Neural cell (in vitro differentiated cells): ENCODE measurements at regions not wholly inside any gene's neighbourhood (a gene's known extent, or its start where the extent isn't known, plus 50 kb on each side); places are given as distances from the start of the nearest gene placed in this dataset.

Experiments
- H2AFZ ChIP-seq: fragments of 200-600, 300-800 bp; sonication (generic), shearing (Covaris generic); 2 replicates; pipeline ENCODE4 v1.6.0; 2014; ENCODE audit warnings: low read depth, mild to moderate bottlenecking, antibody characterized with exemption, low read length, moderate library complexity
- H3F3A ChIP-seq: fragments of 200-600 bp; shearing (Covaris generic); 2 replicates; pipeline ENCODE4 v1.6.1; 2016; ENCODE audit warnings: mild to moderate bottlenecking, moderate library complexity, mixed read lengths, antibody characterized with exemption, low read length; ENCODE audit not compliant: insufficient read depth, poor library complexity, severe bottlenecking
- H3K27ac ChIP-seq: fragments of 200-600, 300-800 bp; sonication (generic), shearing (Covaris generic); 2 replicates; pipeline ENCODE4 v1.5.1; 2014; ENCODE audit warnings: mild to moderate bottlenecking, low read length, moderate library complexity
- H3K27me3 ChIP-seq: fragments of 300-800, 200-600 bp; sonication (generic), shearing (Covaris generic); 2 replicates; pipeline ENCODE4 v1.6.0; 2014; ENCODE audit warnings: mild to moderate bottlenecking, low read depth, low read length, moderate library complexity; ENCODE audit not compliant: insufficient read depth
- H3K36me3 ChIP-seq: fragments of 300-800, 200-600 bp; sonication (generic), shearing (Covaris generic); 2 replicates; pipeline ENCODE4 v1.5.1; 2014; ENCODE audit warnings: mild to moderate bottlenecking, antibody characterized with exemption, low read length, moderate library complexity; ENCODE audit not compliant: insufficient read depth
- H3K4me2 ChIP-seq: fragments of 300-800, 200-600 bp; sonication (generic), shearing (Covaris generic); 2 replicates; pipeline ENCODE4 v1.6.0; 2014; ENCODE audit warnings: mild to moderate bottlenecking, low read length
- H3K4me3 ChIP-seq: fragments of 300-800, 200-600 bp; sonication (generic), shearing (Covaris generic); 2 replicates; pipeline ENCODE4 v1.5.1; 2014; ENCODE audit warnings: mild to moderate bottlenecking, low read length, moderate library complexity
- H3K79me2 ChIP-seq: fragments of 200-600 bp; shearing (Covaris generic); replicated peaks from 2 replicates; pipeline ENCODE4 v1.6.0; 2014; ENCODE audit warnings: mild to moderate bottlenecking, low read length, moderate library complexity; ENCODE audit not compliant: insufficient read depth
- H3K9ac ChIP-seq: fragments of 300-800, 200-600 bp; sonication (generic), shearing (Covaris generic); 2 replicates; pipeline ENCODE4 v1.6.1; 2016; ENCODE audit warnings: mild to moderate bottlenecking, low read length, mixed read lengths
- H3K9me2 ChIP-seq: fragments of 200-600 bp; shearing (Covaris generic); 2 replicates; pipeline ENCODE4 v1.6.1; 2016; ENCODE audit warnings: mild to moderate bottlenecking, low read length, mixed read lengths; ENCODE audit not compliant: insufficient read depth
- H3K9me3 ChIP-seq: fragments of 200-600, 300-800 bp; sonication (generic), shearing (Covaris generic); 2 replicates; pipeline ENCODE4 v1.6.1; 2016; ENCODE audit warnings: mild to moderate bottlenecking, mixed run types, low read length, moderate library complexity, mixed read lengths
- H4K20me1 ChIP-seq: fragments of 200-600 bp; shearing (Covaris generic); 2 replicates; pipeline ENCODE4 v1.6.1; 2016; ENCODE audit warnings: mild to moderate bottlenecking, mixed run types; ENCODE audit not compliant: insufficient read depth
- CTCF ChIP-seq: fragments of 450-650 bp; IDR thresholded peaks from 2 replicates; pipeline ENCODE4 v1.5.1; 2014; ENCODE audit warnings: antibody characterized with exemption, mild to moderate bottlenecking, moderate library complexity; ENCODE audit not compliant: poor library complexity, severe bottlenecking
- EP300 ChIP-seq: fragments of 450-650 bp; conservative IDR thresholded peaks from 2 replicates; pipeline ENCODE4 v1.6.1; 2014; ENCODE audit warnings: antibody characterized with exemption, mild to moderate bottlenecking, moderate library complexity; ENCODE audit not compliant: poor library complexity, severe bottlenecking
- EZH2 ChIP-seq: fragments of 200-600, 300-800 bp; shearing (Covaris generic), sonication (generic); IDR thresholded peaks from 2 replicates; pipeline ENCODE4 v1.6.1; 2014; ENCODE audit warnings: antibody characterized with exemption, low read length, borderline replicate concordance, mild to moderate bottlenecking; ENCODE audit not compliant: insufficient read depth, poor library complexity, severe bottlenecking
- MXI1 ChIP-seq: fragments of 450-650 bp; conservative IDR thresholded peaks from 2 replicates; pipeline ENCODE4 v1.6.1; 2014; ENCODE audit warnings: antibody characterized with exemption, mild to moderate bottlenecking; ENCODE audit not compliant: poor library complexity, severe bottlenecking
- POLR2AphosphoS5 ChIP-seq: IDR thresholded peaks from 2 replicates; pipeline ENCODE4 v1.6.1; 2012
- RAD21 ChIP-seq: fragments of 450-650 bp; conservative IDR thresholded peaks from 2 replicates; pipeline ENCODE4 v1.6.1; 2014; ENCODE audit warnings: antibody characterized with exemption, mild to moderate bottlenecking, moderate library complexity
- REST ChIP-seq: IDR thresholded peaks from 2 replicates; pipeline ENCODE4 v1.6.1; 2012; ENCODE audit warnings: borderline replicate concordance
- SMC3 ChIP-seq: fragments of 450-650 bp; conservative IDR thresholded peaks from 2 replicates; pipeline ENCODE4 v1.6.1; 2014; ENCODE audit warnings: antibody characterized with exemption, mild to moderate bottlenecking, moderate library complexity; ENCODE audit not compliant: poor library complexity
- TAF1 ChIP-seq: IDR thresholded peaks from 2 replicates; pipeline ENCODE4 v1.6.1; 2012; ENCODE audit warnings: low read depth

- no peak overlapping the region for H2AFZ ChIP-seq
Measured at GRCh38 chr5:106167766-106168165, 1503.0 kb downstream of the EFNA5 start.

GRCh38 chr5:106163233-106163632 is 1507.5 kb downstream of the EFNA5 start:
- Histone ChIP-seq H3K36me3 (no peaks in the 10 kb centered on the region), H3K4me2 (no peak overlapping the region)

More at GRCh38 chr5:106167766-106168165, 1503.0 kb downstream of the EFNA5 start:
- no peaks in the 10 kb centered on the region for H3K27me3 ChIP-seq
- no peaks in the 10 kb centered on the region for H4K20me1 ChIP-seq
- H3K4me2 ChIP-seq: no peak overlapping the region
- H3K36me3 ChIP-seq: no peaks in the 10 kb centered on the region
- H3K27ac ChIP-seq: no peak overlapping the region
- no peaks in the 10 kb centered on the region for H3K9me2 ChIP-seq
- TF ChIP-seq TAF1: no peak
- TF ChIP-seq EP300: no peak
- no peak for TF ChIP-seq RAD21
- no peak for TF ChIP-seq SMC3
- no peak for TF ChIP-seq CTCF
- TF ChIP-seq EZH2: no peak
- no peak for TF ChIP-seq POLR2AphosphoS5
- no peak for TF ChIP-seq REST
- H3F3A ChIP-seq: no peaks in the 10 kb centered on the region
- no peaks in the 10 kb centered on the region for H3K79me2 ChIP-seq
- no peaks in the 10 kb centered on the region for H3K9me3 ChIP-seq
- H3K9ac ChIP-seq: no peak overlapping the region
- no peak overlapping the region for H3K4me3 ChIP-seq

More at GRCh38 chr5:106163233-106163632, 1507.5 kb downstream of the EFNA5 start:
- no peak for TF ChIP-seq MXI1
- TF ChIP-seq CTCF: no peak
- no peak for TF ChIP-seq EP300
- no peak for TF ChIP-seq RAD21
- TF ChIP-seq SMC3: no peak
- no peak for TF ChIP-seq REST
- no peaks in the 10 kb centered on the region for H3K9me3 ChIP-seq
- H3K9me2 ChIP-seq: no peaks in the 10 kb centered on the region
- no peak overlapping the region for H3K9ac ChIP-seq
- H3K4me3 ChIP-seq: no peak overlapping the region
- no peaks in the 10 kb centered on the region for H3K27me3 ChIP-seq
- H2AFZ ChIP-seq: no peak overlapping the region
- no peak overlapping the region for H3K27ac ChIP-seq
- no peaks in the 10 kb centered on the region for H4K20me1 ChIP-seq
- no peaks in the 10 kb centered on the region for H3K79me2 ChIP-seq
- no peaks in the 10 kb centered on the region for H3F3A ChIP-seq
